A549 (cell line): ENCODE measurements at regions not wholly inside any gene's neighbourhood (a gene's known extent, or its start where the extent isn't known, plus 50 kb on each side); places are given as distances from the start of the nearest gene placed in this dataset.

ENCODE experiments used
- ATAC-seq, 2 experiments: fragments of 200-7000 bp in 1 of 2; fragments of >200 bp in 1 of 2; cut with Nextera tagmentation in 1 of 2; cut with Tn5 transposase in 1 of 2; 3 replicates each; pipeline versions ENCODE4 v1.8.0 to v1.9.1; 2018 to 2020; ENCODE audit warnings: mild to moderate bottlenecking in 1 of 2, moderate library complexity in 1 of 2
- CTCF ChIA-PET: fragments of 300-600 bp; sonication (Branson Sonifier 250); formaldehyde crosslinking; extraction: SDS; loops from one replicate; lab custom pipeline; 2021; ENCODE audit warnings: antibody characterized with exemption, inconsistent platforms; lab: Yijun Ruan, JAX
- POLR2A ChIA-PET: fragments of 350-600 bp; formaldehyde crosslinking; extraction: SDS; loops from one replicate; lab custom pipeline; 2021; ENCODE audit warnings: antibody characterized with exemption, inconsistent platforms; lab: Yijun Ruan, JAX
- DNase-seq, 2 experiments: peaks; one replicate each; pipeline versions ENCODE4 v3.0.0 to v3.0.0-alpha.2; 2011 to 2016; ENCODE audit warnings: low read depth in 1 of 2, low spot score in 1 of 2
- FAIRE-seq: peaks from 2 replicates; lab custom pipeline; 2011; peaks lifted over from hg19 to GRCh38; lab: Jason Lieb, UNC
- H3K27ac ChIP-seq, 2 experiments: fragments of >200 bp; sonication (Bioruptor Twin); formaldehyde crosslinking; 3 replicates each; pipeline ENCODE4 v1.5.1; 2016 to 2017
- H3K4me1 ChIP-seq: fragments of >200 bp; sonication (Bioruptor Twin); formaldehyde crosslinking; 3 replicates; pipeline ENCODE4 v1.6.1; 2016
- H3K4me2 ChIP-seq: fragments of >200 bp; sonication (Bioruptor Twin); formaldehyde crosslinking; 3 replicates; pipeline ENCODE4 v1.6.1; 2016
- H3K4me3 ChIP-seq: fragments of >200 bp; sonication (Bioruptor Twin); formaldehyde crosslinking; 3 replicates; pipeline ENCODE4 v1.5.1; 2016
- H3K9me3 ChIP-seq: fragments of >200 bp; sonication (Bioruptor Twin); formaldehyde crosslinking; 3 replicates; pipeline ENCODE4 v1.6.1; 2016
- CEBPB ChIP-seq, 2 experiments: fragments of >200 bp in 1 of 2; sonication (Bioruptor Twin) in 1 of 2; formaldehyde crosslinking in 1 of 2; IDR thresholded peaks; 2 replicates each; pipeline ENCODE4 v1.6.1; 2012 to 2016
- FOSB ChIP-seq: fragments of 250-450 bp; sonication (Bioruptor Pico); IDR thresholded peaks from 2 replicates; pipeline ENCODE4 v1.5.0; 2020; ENCODE audit warnings: mild to moderate bottlenecking, moderate library complexity
- FOXS1 ChIP-seq: fragments of 250-450 bp; sonication (Bioruptor Pico); IDR thresholded peaks from 2 replicates; pipeline ENCODE4 v1.5.0; 2020; ENCODE audit warnings: mild to moderate bottlenecking, moderate library complexity
- HOXA7 ChIP-seq: fragments of 250-450 bp; sonication (Bioruptor Pico); IDR thresholded peaks from 2 replicates; pipeline ENCODE4 v1.5.0; 2020; ENCODE audit warnings: mild to moderate bottlenecking, moderate library complexity
- HOXB13 ChIP-seq: fragments of 250-450 bp; sonication (Bioruptor Pico); IDR thresholded peaks from 2 replicates; pipeline ENCODE4 v1.5.0; 2020; ENCODE audit warnings: low read depth, mild to moderate bottlenecking, moderate library complexity
- HOXB5 ChIP-seq: fragments of 250-450 bp; sonication (Bioruptor Pico); IDR thresholded peaks from 2 replicates; pipeline ENCODE4 v1.5.0; 2020; ENCODE audit warnings: mild to moderate bottlenecking, moderate library complexity
- KDM1A ChIP-seq: fragments of 200-600 bp; sonication (generic); IDR thresholded peaks from 2 replicates; pipeline ENCODE4 v1.6.1; 2016; ENCODE audit warnings: low read depth, mild to moderate bottlenecking
- KDM5A ChIP-seq: fragments of 200-600 bp; sonication (generic); IDR thresholded peaks from 2 replicates; pipeline ENCODE4 v1.6.1; 2016; ENCODE audit warnings: antibody characterized with exemption, mild to moderate bottlenecking
- MYC ChIP-seq: IDR thresholded peaks from 2 replicates; pipeline ENCODE4 v1.6.1; 2012; ENCODE audit warnings: mild to moderate bottlenecking, inconsistent platforms, low read length, improper control_type of control experiment, borderline replicate concordance
- POLR2A ChIP-seq: IDR thresholded peaks from 2 replicates; pipeline ENCODE4 v1.6.1; 2012; ENCODE audit warnings: mild to moderate bottlenecking, low read length
- POLR2AphosphoS2 ChIP-seq: conservative IDR thresholded peaks from 2 replicates; pipeline ENCODE4 v1.6.1; 2012; ENCODE audit warnings: low read length, improper control_type of control experiment, inconsistent platforms
- RAD21 ChIP-seq, 2 experiments: fragments of >200 bp in 1 of 2; sonication (Bioruptor Twin) in 1 of 2; formaldehyde crosslinking in 1 of 2; IDR thresholded peaks in 1 of 2; conservative IDR thresholded peaks in 1 of 2; 2 replicates in 1 of 2; 3 replicates in 1 of 2; pipeline ENCODE4 v1.6.1; 2012 to 2018; ENCODE audit warnings: inconsistent platforms in 1 of 2
- RARB ChIP-seq: fragments of 250-450 bp; sonication (Bioruptor Pico); IDR thresholded peaks from 2 replicates; pipeline ENCODE4 v1.8.0; 2021; ENCODE audit warnings: mild to moderate bottlenecking, moderate library complexity
- RCOR1 ChIP-seq: fragments of 150-350 bp; IDR thresholded peaks from 2 replicates; pipeline ENCODE4 v1.6.1; 2014; ENCODE audit warnings: antibody characterized with exemption, low read length, low read depth
- RFX5 ChIP-seq: fragments of 450-650 bp; IDR thresholded peaks from 2 replicates; pipeline ENCODE4 v1.7.1; 2014; ENCODE audit warnings: antibody characterized with exemption, mild to moderate bottlenecking, moderate library complexity
- SREBF2 ChIP-seq: fragments of 450-650 bp; IDR thresholded peaks from 2 replicates; pipeline ENCODE4 v1.6.1; 2014; ENCODE audit warnings: mild to moderate bottlenecking, moderate library complexity
- TP53 ChIP-seq: fragments of 250-450 bp; sonication (Bioruptor Pico); IDR thresholded peaks from 2 replicates; pipeline ENCODE4 v1.5.0; 2021; ENCODE audit warnings: mild to moderate bottlenecking, moderate library complexity
- ZFP36 ChIP-seq: fragments of 450-650 bp; IDR thresholded peaks from 2 replicates; pipeline ENCODE4 v1.6.1; 2014; ENCODE audit warnings: borderline replicate concordance; ENCODE audit not compliant: partially characterized antibody
- ZNF302 ChIP-seq: fragments of 250-450 bp; sonication (Bioruptor Pico); IDR thresholded peaks from 2 replicates; pipeline ENCODE4 v1.9.0; 2021; ENCODE audit warnings: inconsistent platforms, mild to moderate bottlenecking, moderate library complexity
- WGBS: methylation state at CpG from one replicate; pipeline ENCODE4 v1.1.6; 2017; ENCODE audit errors: missing lambda C conversion rate; 5-methylcytosine and 5-hydroxymethylcytosine counted together
- TF ChIP-seq, protein P1 (sequence below): fragments of >200 bp; sonication (Bioruptor Twin); formaldehyde crosslinking; IDR thresholded peaks from 3 replicates; pipeline ENCODE4 v1.5.1; 2016
- TF ChIP-seq, protein P2 (sequence below): fragments of 450-650 bp; IDR thresholded peaks from 2 replicates; pipeline ENCODE4 v1.6.1; 2014; ENCODE audit warnings: antibody characterized with exemption
- TF ChIP-seq, protein P3 (sequence below): fragments of >200 bp; sonication (Bioruptor Twin); formaldehyde crosslinking; IDR thresholded peaks from 2 replicates; pipeline ENCODE4 v1.6.1; 2016
- TF ChIP-seq, protein P4 (sequence below): fragments of 150-350 bp; IDR thresholded peaks from 2 replicates; pipeline ENCODE4 v1.6.1; 2014; ENCODE audit warnings: low read depth, mild to moderate bottlenecking, low read length
- TF ChIP-seq, protein P5 (sequence below): fragments of 200-600 bp; sonication (generic); IDR thresholded peaks from 2 replicates; pipeline ENCODE4 v1.6.1; 2016; ENCODE audit warnings: antibody characterized with exemption, mild to moderate bottlenecking, moderate library complexity
- TF ChIP-seq, protein P6 (sequence below): IDR thresholded peaks from 2 replicates; pipeline ENCODE4 v1.6.1; 2012

DNA sequence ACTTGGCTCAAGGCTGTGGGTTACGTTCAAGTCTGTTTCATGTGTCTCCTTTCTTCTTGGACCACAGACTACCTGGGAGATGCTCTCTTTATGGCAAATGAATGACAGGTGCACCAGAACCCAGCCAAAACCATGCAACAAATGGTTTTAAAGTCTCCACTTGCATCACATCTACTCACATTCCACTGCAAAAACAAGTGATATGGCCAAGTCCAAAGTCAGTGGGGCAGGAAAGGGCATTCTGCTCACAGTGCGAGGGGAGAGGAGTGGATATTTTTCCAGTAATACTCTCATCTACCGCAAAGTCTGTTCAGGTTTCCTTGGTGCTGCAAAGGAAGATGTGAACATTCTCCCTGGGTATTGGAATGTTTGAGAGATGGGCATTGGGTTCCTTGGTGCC lies 120.5 kb downstream of the UCHL1 start (continued):
- TF ChIP-seq FOSB (CRISPR knock-in tag), result no peak
- TF ChIP-seq, protein P1, sequence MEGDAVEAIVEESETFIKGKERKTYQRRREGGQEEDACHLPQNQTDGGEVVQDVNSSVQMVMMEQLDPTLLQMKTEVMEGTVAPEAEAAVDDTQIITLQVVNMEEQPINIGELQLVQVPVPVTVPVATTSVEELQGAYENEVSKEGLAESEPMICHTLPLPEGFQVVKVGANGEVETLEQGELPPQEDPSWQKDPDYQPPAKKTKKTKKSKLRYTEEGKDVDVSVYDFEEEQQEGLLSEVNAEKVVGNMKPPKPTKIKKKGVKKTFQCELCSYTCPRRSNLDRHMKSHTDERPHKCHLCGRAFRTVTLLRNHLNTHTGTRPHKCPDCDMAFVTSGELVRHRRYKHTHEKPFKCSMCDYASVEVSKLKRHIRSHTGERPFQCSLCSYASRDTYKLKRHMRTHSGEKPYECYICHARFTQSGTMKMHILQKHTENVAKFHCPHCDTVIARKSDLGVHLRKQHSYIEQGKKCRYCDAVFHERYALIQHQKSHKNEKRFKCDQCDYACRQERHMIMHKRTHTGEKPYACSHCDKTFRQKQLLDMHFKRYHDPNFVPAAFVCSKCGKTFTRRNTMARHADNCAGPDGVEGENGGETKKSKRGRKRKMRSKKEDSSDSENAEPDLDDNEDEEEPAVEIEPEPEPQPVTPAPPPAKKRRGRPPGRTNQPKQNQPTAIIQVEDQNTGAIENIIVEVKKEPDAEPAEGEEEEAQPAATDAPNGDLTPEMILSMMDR, result no peak
- no peak for TF ChIP-seq CEBPB (IDR thresholded peaks at IDR 0.05)

DNA sequence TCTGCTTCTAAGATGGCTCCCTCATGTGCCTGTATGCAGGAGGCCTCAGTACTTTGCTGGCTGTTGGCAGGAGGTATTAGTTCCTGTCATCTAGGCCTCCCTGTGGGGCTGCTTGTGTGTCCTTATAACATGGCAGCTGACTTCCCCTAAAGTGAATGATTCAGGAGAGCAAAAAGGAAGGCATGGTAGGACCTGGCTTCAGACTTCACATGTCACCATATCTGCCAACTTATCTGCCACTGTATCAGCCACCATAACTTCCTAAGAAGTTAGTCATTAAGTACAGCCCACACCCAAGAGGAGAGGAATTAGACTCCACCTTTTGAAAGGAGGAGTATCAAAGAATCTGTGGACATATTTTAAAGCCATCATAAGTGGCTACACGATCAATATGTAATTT lies 122.5 kb downstream of the UCHL1 start:
- FAIRE-seq, result no peak
- no peak for ATAC-seq
- WGBS, result 77% methylated on average over 1 of the region's 1 CpG
- H3K4me1 ChIP-seq, result peaks cover 29% of the 10 kb centered on the region
- H3K27ac ChIP-seq, result no peak overlapping the region
- H3K4me2 ChIP-seq, result no peak overlapping the region
- CTCF ChIA-PET, result no interaction called here
- no peaks in the 10 kb centered on the region for H3K9me3 ChIP-seq
- H3K4me3 ChIP-seq, result no peak overlapping the region
- POLR2A ChIA-PET, result no interaction called here
- DNase-seq, result no peak
- TF ChIP-seq POLR2A (no peak), FOXS1 (no peak), ZNF302 (CRISPR knock-in tag) (no peak), HOXB5 (CRISPR knock-in tag) (no peak), RARB (CRISPR knock-in tag) (no peak), RCOR1 (no peak), HOXA7 (no peak), KDM5A (no peak), KDM1A (no peak), RAD21 (conservative IDR thresholded peaks at IDR 0.05 in 1 of 2, IDR thresholded peaks at IDR 0.05 in 1 of 2) (no peak), SREBF2 (no peak), ZFP36 (no peak), HOXB13 (CRISPR knock-in tag) (no peak), RFX5 (no peak), TP53 (CRISPR knock-in tag) (no peak)
- TF ChIP-seq, protein P2, sequence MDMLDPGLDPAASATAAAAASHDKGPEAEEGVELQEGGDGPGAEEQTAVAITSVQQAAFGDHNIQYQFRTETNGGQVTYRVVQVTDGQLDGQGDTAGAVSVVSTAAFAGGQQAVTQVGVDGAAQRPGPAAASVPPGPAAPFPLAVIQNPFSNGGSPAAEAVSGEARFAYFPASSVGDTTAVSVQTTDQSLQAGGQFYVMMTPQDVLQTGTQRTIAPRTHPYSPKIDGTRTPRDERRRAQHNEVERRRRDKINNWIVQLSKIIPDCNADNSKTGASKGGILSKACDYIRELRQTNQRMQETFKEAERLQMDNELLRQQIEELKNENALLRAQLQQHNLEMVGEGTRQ, result no peak
- TF ChIP-seq, protein P3, sequence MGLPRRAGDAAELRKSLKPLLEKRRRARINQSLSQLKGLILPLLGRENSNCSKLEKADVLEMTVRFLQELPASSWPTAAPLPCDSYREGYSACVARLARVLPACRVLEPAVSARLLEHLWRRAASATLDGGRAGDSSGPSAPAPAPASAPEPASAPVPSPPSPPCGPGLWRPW, result no peak
- TF ChIP-seq, protein P4, sequence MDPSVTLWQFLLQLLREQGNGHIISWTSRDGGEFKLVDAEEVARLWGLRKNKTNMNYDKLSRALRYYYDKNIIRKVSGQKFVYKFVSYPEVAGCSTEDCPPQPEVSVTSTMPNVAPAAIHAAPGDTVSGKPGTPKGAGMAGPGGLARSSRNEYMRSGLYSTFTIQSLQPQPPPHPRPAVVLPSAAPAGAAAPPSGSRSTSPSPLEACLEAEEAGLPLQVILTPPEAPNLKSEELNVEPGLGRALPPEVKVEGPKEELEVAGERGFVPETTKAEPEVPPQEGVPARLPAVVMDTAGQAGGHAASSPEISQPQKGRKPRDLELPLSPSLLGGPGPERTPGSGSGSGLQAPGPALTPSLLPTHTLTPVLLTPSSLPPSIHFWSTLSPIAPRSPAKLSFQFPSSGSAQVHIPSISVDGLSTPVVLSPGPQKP, result no peak

DNA sequence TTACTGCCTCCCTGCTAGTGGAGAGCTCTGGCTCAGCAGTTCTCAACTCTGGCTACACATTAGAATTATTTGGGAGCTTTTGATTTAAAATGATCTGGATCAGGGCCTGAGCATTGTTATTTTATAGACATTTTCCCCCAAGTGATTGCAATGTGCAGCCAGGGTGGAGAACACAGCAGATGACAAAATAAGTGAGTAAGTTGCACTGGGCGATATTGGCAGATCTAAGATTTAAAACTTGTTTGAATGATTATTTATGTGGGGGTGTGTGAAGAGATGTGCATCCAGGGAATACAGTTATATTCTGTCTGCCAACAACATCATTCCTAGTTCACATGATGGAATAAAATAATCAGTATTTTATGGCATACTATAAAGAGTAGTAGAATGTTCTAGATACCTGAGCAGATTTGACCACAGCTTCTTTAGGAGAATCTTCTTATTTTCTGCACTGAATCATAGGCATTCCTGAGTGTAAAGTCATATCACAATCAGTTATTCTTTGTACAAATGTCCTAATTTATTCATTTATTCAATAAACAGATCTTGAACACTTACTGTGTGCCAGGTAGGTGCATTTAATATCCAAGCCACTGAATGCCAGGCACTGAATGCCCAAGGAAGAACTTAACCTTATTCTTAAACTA lies 123.9 kb downstream of the UCHL1 start:
- Histone ChIP-seq H3K9me3 (no peaks in the 10 kb centered on the region), H3K4me1 (peaks cover 33% of the 10 kb centered on the region), H3K4me2 (no peak overlapping the region), H3K4me3 (no peak overlapping the region), H3K27ac (no peak overlapping the region)
- POLR2A ChIA-PET, result no interaction called here
- FAIRE-seq, result no peak
- CTCF ChIA-PET, result no interaction called here
- WGBS, result 100% methylated on average over 1 of the region's 1 CpG
- no peak for DNase-seq
- ATAC-seq, result no peak
- TF ChIP-seq TP53 (CRISPR knock-in tag) (no peak), HOXB13 (CRISPR knock-in tag) (no peak), MYC (no peak), HOXA7 (no peak), POLR2AphosphoS2 (no peak)
- TF ChIP-seq, protein P5, sequence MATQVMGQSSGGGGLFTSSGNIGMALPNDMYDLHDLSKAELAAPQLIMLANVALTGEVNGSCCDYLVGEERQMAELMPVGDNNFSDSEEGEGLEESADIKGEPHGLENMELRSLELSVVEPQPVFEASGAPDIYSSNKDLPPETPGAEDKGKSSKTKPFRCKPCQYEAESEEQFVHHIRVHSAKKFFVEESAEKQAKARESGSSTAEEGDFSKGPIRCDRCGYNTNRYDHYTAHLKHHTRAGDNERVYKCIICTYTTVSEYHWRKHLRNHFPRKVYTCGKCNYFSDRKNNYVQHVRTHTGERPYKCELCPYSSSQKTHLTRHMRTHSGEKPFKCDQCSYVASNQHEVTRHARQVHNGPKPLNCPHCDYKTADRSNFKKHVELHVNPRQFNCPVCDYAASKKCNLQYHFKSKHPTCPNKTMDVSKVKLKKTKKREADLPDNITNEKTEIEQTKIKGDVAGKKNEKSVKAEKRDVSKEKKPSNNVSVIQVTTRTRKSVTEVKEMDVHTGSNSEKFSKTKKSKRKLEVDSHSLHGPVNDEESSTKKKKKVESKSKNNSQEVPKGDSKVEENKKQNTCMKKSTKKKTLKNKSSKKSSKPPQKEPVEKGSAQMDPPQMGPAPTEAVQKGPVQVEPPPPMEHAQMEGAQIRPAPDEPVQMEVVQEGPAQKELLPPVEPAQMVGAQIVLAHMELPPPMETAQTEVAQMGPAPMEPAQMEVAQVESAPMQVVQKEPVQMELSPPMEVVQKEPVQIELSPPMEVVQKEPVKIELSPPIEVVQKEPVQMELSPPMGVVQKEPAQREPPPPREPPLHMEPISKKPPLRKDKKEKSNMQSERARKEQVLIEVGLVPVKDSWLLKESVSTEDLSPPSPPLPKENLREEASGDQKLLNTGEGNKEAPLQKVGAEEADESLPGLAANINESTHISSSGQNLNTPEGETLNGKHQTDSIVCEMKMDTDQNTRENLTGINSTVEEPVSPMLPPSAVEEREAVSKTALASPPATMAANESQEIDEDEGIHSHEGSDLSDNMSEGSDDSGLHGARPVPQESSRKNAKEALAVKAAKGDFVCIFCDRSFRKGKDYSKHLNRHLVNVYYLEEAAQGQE, result no peak
- TF ChIP-seq, protein P1, result no peak
- TF ChIP-seq, protein P6, sequence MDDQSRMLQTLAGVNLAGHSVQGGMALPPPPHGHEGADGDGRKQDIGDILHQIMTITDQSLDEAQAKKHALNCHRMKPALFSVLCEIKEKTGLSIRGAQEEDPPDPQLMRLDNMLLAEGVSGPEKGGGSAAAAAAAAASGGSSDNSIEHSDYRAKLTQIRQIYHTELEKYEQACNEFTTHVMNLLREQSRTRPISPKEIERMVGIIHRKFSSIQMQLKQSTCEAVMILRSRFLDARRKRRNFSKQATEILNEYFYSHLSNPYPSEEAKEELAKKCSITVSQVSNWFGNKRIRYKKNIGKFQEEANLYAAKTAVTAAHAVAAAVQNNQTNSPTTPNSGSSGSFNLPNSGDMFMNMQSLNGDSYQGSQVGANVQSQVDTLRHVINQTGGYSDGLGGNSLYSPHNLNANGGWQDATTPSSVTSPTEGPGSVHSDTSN, result no peak
